Body of pancreas (tissue), 4 donors: ENCODE measurements at regions not wholly inside any gene's neighbourhood (a gene's known extent, or its start where the extent isn't known, plus 50 kb on each side); places are given as distances from the start of the nearest gene placed in this dataset.

Experiments used
- POLR2A ChIP-seq, 3 donors: fragments of 450-650 bp; IDR thresholded peaks; one replicate each; pipeline ENCODE4 v1.6.1; 2016; ENCODE audit warnings: antibody characterized with exemption in 3 of 3, mild to moderate bottlenecking in 2 of 3
- TF ChIP-seq, protein P1 (sequence below), 7 experiments: fragments of 450-650 bp in 4 of 7; fragments of 200-600 bp in 3 of 7; sonication (generic) in 3 of 7; IDR thresholded peaks; one replicate each; pipeline ENCODE4 v1.5.1; 2016 to 2019; ENCODE audit warnings: antibody characterized with exemption in 7 of 7

DNA sequence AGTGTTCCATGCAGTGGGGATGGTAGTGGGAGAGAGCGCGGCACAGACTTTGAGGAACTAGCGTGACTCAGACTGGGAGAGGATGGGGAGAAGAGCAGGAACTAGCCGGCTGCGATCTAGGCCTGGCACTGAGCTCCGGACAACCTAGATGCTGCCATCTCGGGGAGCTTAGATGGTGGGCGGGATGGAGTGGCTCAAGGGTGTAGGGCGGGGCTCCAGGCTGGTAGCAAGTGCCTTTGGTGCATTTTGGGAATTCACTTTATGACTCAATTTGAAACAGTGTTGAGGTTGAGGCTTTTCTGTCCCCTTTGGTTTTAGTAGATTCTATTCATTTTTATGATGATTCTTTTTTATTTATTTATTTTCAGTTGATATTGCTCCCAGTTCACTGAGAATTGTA lies 185.3 kb upstream of the GPR26 start:
- TF ChIP-seq, protein P1, sequence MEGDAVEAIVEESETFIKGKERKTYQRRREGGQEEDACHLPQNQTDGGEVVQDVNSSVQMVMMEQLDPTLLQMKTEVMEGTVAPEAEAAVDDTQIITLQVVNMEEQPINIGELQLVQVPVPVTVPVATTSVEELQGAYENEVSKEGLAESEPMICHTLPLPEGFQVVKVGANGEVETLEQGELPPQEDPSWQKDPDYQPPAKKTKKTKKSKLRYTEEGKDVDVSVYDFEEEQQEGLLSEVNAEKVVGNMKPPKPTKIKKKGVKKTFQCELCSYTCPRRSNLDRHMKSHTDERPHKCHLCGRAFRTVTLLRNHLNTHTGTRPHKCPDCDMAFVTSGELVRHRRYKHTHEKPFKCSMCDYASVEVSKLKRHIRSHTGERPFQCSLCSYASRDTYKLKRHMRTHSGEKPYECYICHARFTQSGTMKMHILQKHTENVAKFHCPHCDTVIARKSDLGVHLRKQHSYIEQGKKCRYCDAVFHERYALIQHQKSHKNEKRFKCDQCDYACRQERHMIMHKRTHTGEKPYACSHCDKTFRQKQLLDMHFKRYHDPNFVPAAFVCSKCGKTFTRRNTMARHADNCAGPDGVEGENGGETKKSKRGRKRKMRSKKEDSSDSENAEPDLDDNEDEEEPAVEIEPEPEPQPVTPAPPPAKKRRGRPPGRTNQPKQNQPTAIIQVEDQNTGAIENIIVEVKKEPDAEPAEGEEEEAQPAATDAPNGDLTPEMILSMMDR (IDR thresholded peaks at IDR 0.05), result no peak
- no peak for TF ChIP-seq POLR2A (IDR thresholded peaks at IDR 0.05)
